AG10803 (cell line): ENCODE measurements at regions not wholly inside any gene's neighbourhood (a gene's known extent, or its start where the extent isn't known, plus 50 kb on each side); places are given as distances from the start of the nearest gene placed in this dataset.

Source experiments
- DNase-seq: peaks from one replicate; pipeline ENCODE4 v3.0.0; 2010; ENCODE audit warnings: low read depth
- H3K4me3 ChIP-seq: 2 replicates; pipeline ENCODE4 v1.5.1; 2011; ENCODE audit warnings: mild to moderate bottlenecking, low read length, control low read depth
- CTCF ChIP-seq: conservative IDR thresholded peaks from 2 replicates; pipeline ENCODE4 v1.5.1; 2011; ENCODE audit warnings: mild to moderate bottlenecking, low read length, control low read depth, inconsistent platforms

- no peak overlapping the region for H3K4me3 ChIP-seq
- DNase-seq, result no peak
- no peak for TF ChIP-seq CTCF
These were observed 305.2 kb downstream of the SEC14L1 start for GRCh38 chr17:77445760-77446532.

GRCh38 chr17:77446940-77447634, 306.3 kb downstream of the SEC14L1 start:
- H3K4me3 ChIP-seq, result no peak overlapping the region
- TF ChIP-seq CTCF, result no peak
- no peak for DNase-seq

GRCh38 chr17:77449373-77449907, 308.7 kb downstream of the SEC14L1 start:
- no peak for DNase-seq
- no peak for TF ChIP-seq CTCF
- no peak overlapping the region for H3K4me3 ChIP-seq

GRCh38 chr17:77449908-77450741, 309.4 kb downstream of the SEC14L1 start:
- TF ChIP-seq CTCF, result no peak
- peak; percentile 62 for DNase-seq
- peak overlapping the region; percentile 54 for H3K4me3 ChIP-seq

- H3K4me3 ChIP-seq, result peak overlapping the region; percentile 54
- no peak for TF ChIP-seq CTCF
- no peak for DNase-seq
These were observed 310.0 kb downstream of the SEC14L1 start for GRCh38 chr17:77450742-77451244.

GRCh38 chr17:77451245-77451893, 310.6 kb downstream of the SEC14L1 start:
- peak; percentile 44 for DNase-seq
- H3K4me3 ChIP-seq, result peak overlapping the region; percentile 54
- TF ChIP-seq CTCF, result no peak
